HG03196 (cell line): ENCODE measurements at regions not wholly inside any gene's neighbourhood (a gene's known extent, or its start where the extent isn't known, plus 50 kb on each side); places are given as distances from the start of the nearest gene placed in this dataset.
A peak's percentile ranks its signal among the peaks of the same experiment; 100 is the strongest.

Source experiments
- ATAC-seq: cut with Tn5 transposase; IDR thresholded peaks from one replicate; pipeline ENCODE4 v1.9.1; 2021; ENCODE audit not compliant: unreplicated experiment

GRCh38 chr14:81668626-81669274 is 135.1 kb upstream of the SEL1L start:
- ATAC-seq = no peak

GRCh38 chr14:81669308-81669707 is 135.7 kb upstream of the SEL1L start:
- ATAC-seq = no peak

- ATAC-seq = no peak
Observed at GRCh38 chr14:81673930-81674329, 140.3 kb upstream of the SEL1L start.

GRCh38 chr14:81676395-81676794 is 142.7 kb upstream of the SEL1L start:
- ATAC-seq = no peak

GRCh38 chr14:81676879-81677278 is 143.2 kb upstream of the SEL1L start:
- no peak for ATAC-seq

- ATAC-seq = no peak
Observed at GRCh38 chr14:81677736-81678135, 144.1 kb upstream of the SEL1L start.

- ATAC-seq = no peak
Observed at GRCh38 chr14:81679226-81679625, 145.6 kb upstream of the SEL1L start.

- no peak for ATAC-seq
Observed at GRCh38 chr14:81681541-81681940, 147.9 kb upstream of the SEL1L start.

- no peak for ATAC-seq
Observed at GRCh38 chr14:81682134-81682533, 148.5 kb upstream of the SEL1L start.

- no peak for ATAC-seq
Observed at GRCh38 chr14:81682701-81683100, 149.0 kb upstream of the SEL1L start.

- no peak for ATAC-seq
Observed at GRCh38 chr14:81684696-81685095, 151.0 kb upstream of the SEL1L start.

- no peak for ATAC-seq
Observed at GRCh38 chr14:81686512-81686911, 152.9 kb upstream of the SEL1L start.

GRCh38 chr14:81691931-81692330 is 158.3 kb upstream of the SEL1L start:
- no peak for ATAC-seq

- ATAC-seq = no peak
Observed at GRCh38 chr14:81694419-81694818, 160.8 kb upstream of the SEL1L start.

- no peak for ATAC-seq
Observed at GRCh38 chr14:81709681-81710080, 176.0 kb upstream of the SEL1L start.

GRCh38 chr14:81710232-81710845 is 176.7 kb upstream of the SEL1L start:
- ATAC-seq = peak; percentile 69

GRCh38 chr14:81715731-81716130 is 182.1 kb upstream of the SEL1L start:
- ATAC-seq = no peak

GRCh38 chr14:81716953-81717352 is 183.3 kb upstream of the SEL1L start:
- no peak for ATAC-seq

- ATAC-seq = no peak
Observed at GRCh38 chr14:81723956-81724355, 190.3 kb upstream of the SEL1L start.

GRCh38 chr14:81727218-81727617 is 193.6 kb upstream of the SEL1L start:
- no peak for ATAC-seq

- no peak for ATAC-seq
Observed at GRCh38 chr14:81728447-81728846, 194.8 kb upstream of the SEL1L start.

- ATAC-seq = no peak
Observed at GRCh38 chr14:81729622-81730021, 196.0 kb upstream of the SEL1L start.

GRCh38 chr14:81737938-81738337 is 204.3 kb upstream of the SEL1L start:
- no peak for ATAC-seq
